ENCODE measurements at regions not wholly inside any gene's neighbourhood (a gene's known extent, or its start where the extent isn't known, plus 50 kb on each side); places are given as distances from the start of the nearest gene placed in this dataset.

DNA sequence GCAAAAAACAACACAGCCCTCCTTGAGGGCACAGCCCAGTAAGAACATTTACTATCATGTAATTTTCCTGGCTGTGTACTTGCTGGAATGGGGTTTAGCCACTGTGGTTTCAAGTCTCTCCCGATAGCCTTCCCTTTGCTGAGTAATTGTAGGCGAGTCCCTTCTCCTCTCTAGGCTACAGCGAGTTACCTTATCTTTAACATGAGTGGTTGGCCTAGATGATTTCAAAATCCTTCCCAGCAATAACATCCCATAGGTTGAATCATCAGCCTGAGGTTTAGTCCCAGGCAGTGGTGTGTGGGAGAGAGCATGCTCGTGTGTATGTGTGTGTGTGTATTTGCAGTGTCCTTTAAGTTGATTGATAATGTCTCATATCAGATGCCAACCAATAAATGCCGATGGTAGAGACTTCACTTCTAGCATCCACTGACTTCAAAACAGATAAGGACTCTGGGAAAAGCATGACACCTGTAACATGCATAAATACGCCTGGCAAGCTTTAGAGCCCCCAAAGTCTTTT, 142.9 kb upstream of the ZMIZ1 start:
- ATAC-seq (ENCODE audit: insufficient read depth, low FRiP score) (no peak), DNase-seq (no peak)
- WGBS, 2 donors = 49 to 59% methylated on average over 6 of the region's 6 CpGs
- Histone ChIP-seq H3K27ac (ENCODE audit: low read depth in 1 of 2, low read length in 1 of 2) (no peak overlapping the region), H3K36me3 (ENCODE audit: control insufficient read depth in 4 of 4, insufficient read depth in 4 of 4, low read length in 4 of 4) (no peaks in the 10 kb centered on the region), H3K4me1 (ENCODE audit: control insufficient read depth in 5 of 5, insufficient read depth in 5 of 5, low read length in 5 of 5) (peaks cover 0 to 16% (median 2%) of the 10 kb centered on the region in 5 donors), H3K9me3 (ENCODE audit: control insufficient read depth in 4 of 4, insufficient read depth in 3 of 4, low read length in 3 of 4) (no peaks in the 10 kb centered on the region), H3K9ac (ENCODE audit: insufficient read depth in 1 of 2, low read length in 2 of 2) (no peak overlapping the region), H3K4me3 (no peak overlapping the region), H3K27me3 (ENCODE audit: control insufficient read depth in 3 of 3, insufficient read depth in 3 of 3, low read length in 2 of 3) (no peaks in the 10 kb centered on the region)
- TF ChIP-seq, protein P1, sequence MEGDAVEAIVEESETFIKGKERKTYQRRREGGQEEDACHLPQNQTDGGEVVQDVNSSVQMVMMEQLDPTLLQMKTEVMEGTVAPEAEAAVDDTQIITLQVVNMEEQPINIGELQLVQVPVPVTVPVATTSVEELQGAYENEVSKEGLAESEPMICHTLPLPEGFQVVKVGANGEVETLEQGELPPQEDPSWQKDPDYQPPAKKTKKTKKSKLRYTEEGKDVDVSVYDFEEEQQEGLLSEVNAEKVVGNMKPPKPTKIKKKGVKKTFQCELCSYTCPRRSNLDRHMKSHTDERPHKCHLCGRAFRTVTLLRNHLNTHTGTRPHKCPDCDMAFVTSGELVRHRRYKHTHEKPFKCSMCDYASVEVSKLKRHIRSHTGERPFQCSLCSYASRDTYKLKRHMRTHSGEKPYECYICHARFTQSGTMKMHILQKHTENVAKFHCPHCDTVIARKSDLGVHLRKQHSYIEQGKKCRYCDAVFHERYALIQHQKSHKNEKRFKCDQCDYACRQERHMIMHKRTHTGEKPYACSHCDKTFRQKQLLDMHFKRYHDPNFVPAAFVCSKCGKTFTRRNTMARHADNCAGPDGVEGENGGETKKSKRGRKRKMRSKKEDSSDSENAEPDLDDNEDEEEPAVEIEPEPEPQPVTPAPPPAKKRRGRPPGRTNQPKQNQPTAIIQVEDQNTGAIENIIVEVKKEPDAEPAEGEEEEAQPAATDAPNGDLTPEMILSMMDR (IDR thresholded peaks at IDR 0.05; ENCODE audit: control extremely low read depth, extremely low read depth) = no peak

DNA sequence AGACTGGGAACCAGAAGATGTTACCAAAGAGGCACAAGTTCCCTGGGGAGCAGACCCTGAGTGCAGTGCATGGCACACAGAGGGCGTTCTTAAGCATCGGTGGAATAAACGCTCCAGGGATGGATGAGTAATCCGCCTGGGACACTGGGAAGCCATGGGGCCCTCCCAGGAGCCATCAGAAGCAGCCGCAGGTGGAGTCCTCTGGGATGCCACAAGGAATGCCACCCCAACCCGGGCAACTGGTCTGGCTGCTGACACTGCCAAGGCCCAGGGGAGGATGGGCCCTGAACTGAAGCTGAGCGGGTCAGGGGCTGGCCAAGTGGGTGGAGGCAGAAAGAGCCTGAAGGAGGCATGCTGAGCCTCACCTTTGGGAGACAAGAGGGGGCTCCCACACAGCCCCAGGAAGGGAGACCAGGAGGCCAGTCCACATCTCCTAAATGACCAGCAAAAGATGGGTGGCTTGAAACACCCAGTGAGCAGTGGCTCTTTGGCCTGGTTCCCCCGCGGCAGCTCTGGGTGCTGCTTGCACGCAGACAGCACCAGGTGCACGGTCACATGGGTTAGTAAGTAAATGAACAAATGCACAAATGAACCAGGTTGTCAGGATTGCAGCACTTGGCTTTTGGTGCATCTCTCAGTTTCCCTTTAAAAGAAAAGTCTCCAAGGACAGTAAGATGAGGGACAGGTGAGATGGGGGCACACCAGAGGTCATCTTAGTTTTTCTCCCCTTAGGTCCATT, 141.3 kb upstream of the ZMIZ1 start:
- H3K27ac ChIP-seq (ENCODE audit: low read depth in 1 of 2, low read length in 1 of 2) = no peak overlapping the region
- ATAC-seq (ENCODE audit: insufficient read depth, low FRiP score) = no peak
- no peak overlapping the region for H3K4me3 ChIP-seq
- DNase-seq = no peak
- no peak overlapping the region for H3K9ac ChIP-seq (ENCODE audit: insufficient read depth in 1 of 2, low read length in 2 of 2)
- peaks cover 0 to 16% (median 6%) of the 10 kb centered on the region in 5 donors for H3K4me1 ChIP-seq (ENCODE audit: control insufficient read depth in 5 of 5, insufficient read depth in 5 of 5, low read length in 5 of 5)
- H3K27me3 ChIP-seq (ENCODE audit: control insufficient read depth in 3 of 3, insufficient read depth in 3 of 3, low read length in 2 of 3) = no peaks in the 10 kb centered on the region
- WGBS, 2 donors = 95 to 96% methylated on average over 11 of the region's 11 CpGs
- H3K9me3 ChIP-seq (ENCODE audit: control insufficient read depth in 4 of 4, insufficient read depth in 3 of 4, low read length in 3 of 4) = no peaks in the 10 kb centered on the region
- TF ChIP-seq, protein P1 (IDR thresholded peaks at IDR 0.05; ENCODE audit: control extremely low read depth, extremely low read depth) = no peak
- no peaks in the 10 kb centered on the region for H3K36me3 ChIP-seq (ENCODE audit: control insufficient read depth in 4 of 4, insufficient read depth in 4 of 4, low read length in 4 of 4)

DNA sequence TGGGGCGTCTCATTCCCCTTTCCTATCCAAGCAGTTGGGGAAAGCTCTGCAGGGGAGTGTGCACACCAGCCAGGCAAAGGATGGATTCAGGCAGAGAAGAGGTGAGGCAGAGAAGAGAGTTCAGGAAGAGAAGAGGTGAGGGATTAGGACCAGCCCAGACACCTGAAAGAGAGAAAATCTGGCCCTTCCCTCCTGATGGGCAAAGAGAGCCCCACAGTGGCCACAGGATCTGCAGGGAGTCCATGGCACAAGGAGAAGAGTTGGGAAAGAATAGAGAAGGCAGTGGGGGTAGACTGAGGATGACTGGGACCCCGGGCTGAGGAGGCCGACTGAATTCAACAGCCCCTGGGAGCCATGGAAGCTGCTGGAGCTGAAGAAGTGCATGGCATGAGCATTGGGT, 140.4 kb upstream of the ZMIZ1 start:
- Histone ChIP-seq H3K4me1 (ENCODE audit: control insufficient read depth in 5 of 5, insufficient read depth in 5 of 5, low read length in 5 of 5) (peaks cover 0 to 15% (median 6%) of the 10 kb centered on the region in 5 donors), H3K36me3 (ENCODE audit: control insufficient read depth in 4 of 4, insufficient read depth in 4 of 4, low read length in 4 of 4) (no peaks in the 10 kb centered on the region)

More for the DNA sequence above, 140.4 kb upstream of the ZMIZ1 start:
- no peak overlapping the region for H3K9ac ChIP-seq (ENCODE audit: insufficient read depth in 1 of 2, low read length in 2 of 2)
- ATAC-seq (ENCODE audit: insufficient read depth, low FRiP score) (no peak), DNase-seq (no peak)
- H3K9me3 ChIP-seq (ENCODE audit: control insufficient read depth in 4 of 4, insufficient read depth in 3 of 4, low read length in 3 of 4) = no peaks in the 10 kb centered on the region
- no peak overlapping the region for H3K27ac ChIP-seq (ENCODE audit: low read depth in 1 of 2, low read length in 1 of 2)
- WGBS, 2 donors = 89 to 97% methylated on average over 3 of the region's 3 CpGs
- TF ChIP-seq, protein P1 (IDR thresholded peaks at IDR 0.05; ENCODE audit: control extremely low read depth, extremely low read depth) = no peak
- no peaks in the 10 kb centered on the region for H3K27me3 ChIP-seq (ENCODE audit: control insufficient read depth in 3 of 3, insufficient read depth in 3 of 3, low read length in 2 of 3)
- no peak overlapping the region for H3K4me3 ChIP-seq

Data from lung (tissue), 11 donors.